Epithelial cell of esophagus (primary cell): ENCODE measurements at regions not wholly inside any gene's neighbourhood (a gene's known extent, or its start where the extent isn't known, plus 50 kb on each side); places are given as distances from the start of the nearest gene placed in this dataset.

Experiments
- DNase-seq: peaks from one replicate; pipeline ENCODE4 v3.0.0; 2010; ENCODE audit warnings: low read depth
- H3K4me3 ChIP-seq: 2 replicates; pipeline ENCODE4 v1.5.1; 2011; ENCODE audit warnings: mild to moderate bottlenecking, low read length, control low read depth
- CTCF ChIP-seq: IDR thresholded peaks from 2 replicates; pipeline ENCODE4 v1.5.1; 2011; ENCODE audit warnings: low read depth, mild to moderate bottlenecking, low read length, control low read depth, inconsistent platforms; ENCODE audit not compliant: insufficient read depth; ENCODE audit errors: missing control alignments

GRCh38 chr5:117417501-117417900 lies 842.9 kb upstream of the SEMA6A start:
- H3K4me3 ChIP-seq: no peak overlapping the region
- DNase-seq: no peak
- no peak for TF ChIP-seq CTCF

GRCh38 chr5:117414926-117415325 lies 840.3 kb upstream of the SEMA6A start:
- peak; percentile 26 for DNase-seq
- no peak overlapping the region for H3K4me3 ChIP-seq
- TF ChIP-seq CTCF: no peak

- no peak overlapping the region for H3K4me3 ChIP-seq
- DNase-seq: peak; percentile 3
- no peak for TF ChIP-seq CTCF
Observed at GRCh38 chr5:117411701-117412100, 837.1 kb upstream of the SEMA6A start.

- no peak overlapping the region for H3K4me3 ChIP-seq
- TF ChIP-seq CTCF: no peak
- DNase-seq: no peak
Observed at GRCh38 chr5:117405197-117405596, 830.6 kb upstream of the SEMA6A start.

- no peak for TF ChIP-seq CTCF
- H3K4me3 ChIP-seq: no peak overlapping the region
- DNase-seq: no peak
Observed at GRCh38 chr5:117394506-117395157, 820.0 kb upstream of the SEMA6A start.

- DNase-seq: no peak
- no peak overlapping the region for H3K4me3 ChIP-seq
- TF ChIP-seq CTCF: no peak
Observed at GRCh38 chr5:117393125-117393524, 818.5 kb upstream of the SEMA6A start.

GRCh38 chr5:117380316-117380715 lies 805.7 kb upstream of the SEMA6A start:
- no peak overlapping the region for H3K4me3 ChIP-seq
- no peak for TF ChIP-seq CTCF
- DNase-seq: no peak
